ENCODE measurements at regions not wholly inside any gene's neighbourhood (a gene's known extent, or its start where the extent isn't known, plus 50 kb on each side); places are given as distances from the start of the nearest gene placed in this dataset.

DNA sequence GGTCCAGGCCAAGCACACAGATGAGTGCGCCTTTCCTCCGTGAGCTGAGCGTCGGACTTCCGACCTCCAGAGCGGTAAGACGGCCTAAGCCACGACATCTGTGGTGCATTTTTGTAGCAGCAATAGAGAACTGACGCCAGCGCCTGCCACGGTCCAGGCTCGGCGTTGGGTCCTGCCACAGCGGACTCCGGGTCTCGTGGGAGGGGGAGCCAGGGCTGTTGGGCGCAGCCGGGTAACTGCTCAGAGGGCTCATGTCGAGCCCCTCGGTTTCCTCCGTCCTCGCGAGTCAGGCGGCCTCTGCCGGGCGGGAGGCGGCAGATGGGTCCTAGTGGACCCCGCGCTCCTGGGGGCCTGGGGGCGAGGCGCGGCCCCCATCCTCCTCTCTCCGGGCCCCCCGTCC, 216.1 kb downstream of the QKI start:
- H3K4me1 ChIP-seq (ENCODE audit: control insufficient read depth, extremely low read depth, insufficient read depth, low read length), result no peaks in the 10 kb centered on the region
- no peak overlapping the region for H2AFZ ChIP-seq (ENCODE audit: control insufficient read depth, low read length)
- H3K79me2 ChIP-seq (ENCODE audit: control insufficient read depth, insufficient read depth, low read length), result no peaks in the 10 kb centered on the region
- no peak overlapping the region for H3K27ac ChIP-seq (ENCODE audit: control insufficient read depth, insufficient read depth, low read length)
- H3K4me3 ChIP-seq (ENCODE audit: control insufficient read depth in 2 of 3, extremely low read depth in 1 of 3, insufficient read depth in 2 of 3, low read depth in 1 of 3, low read length in 3 of 3), result no peak overlapping the region
- no peaks in the 10 kb centered on the region for H3K36me3 ChIP-seq (ENCODE audit: control insufficient read depth in 2 of 2, extremely low read depth in 1 of 2, insufficient read depth in 2 of 2, low read length in 2 of 2)
- H3K4me2 ChIP-seq (ENCODE audit: control insufficient read depth, extremely low read depth, insufficient read depth, low read depth, low read length), result no peak overlapping the region
- FAIRE-seq (no peak), DNase-seq (ENCODE audit: low read depth, low spot score) (no peak)
- no peaks in the 10 kb centered on the region for H3K27me3 ChIP-seq (ENCODE audit: control insufficient read depth, extremely low read depth, insufficient read depth, low read length)
- no peaks in the 10 kb centered on the region for H3K9me1 ChIP-seq (ENCODE audit: control insufficient read depth, extremely low read depth, insufficient read depth, low read length)
- H3K9me3 ChIP-seq (ENCODE audit: control insufficient read depth, low read depth, low read length), result peaks cover 4% of the 10 kb centered on the region
- H4K20me1 ChIP-seq (ENCODE audit: control insufficient read depth, extremely low read depth, insufficient read depth, low read length), result no peaks in the 10 kb centered on the region
- no peak overlapping the region for H3K9ac ChIP-seq (ENCODE audit: control insufficient read depth, extremely low read depth, insufficient read depth, low read length)
- dilution Hi-C loops (cut with MboI; ENCODE audit: extremely low pct_ligation_motif_present, low sequenced_read_pairs), result no loop called here
- TF ChIP-seq EZH2 (IDR thresholded peaks at IDR 0.05; ENCODE audit: low read length), result no peak
- TF ChIP-seq, protein P1, sequence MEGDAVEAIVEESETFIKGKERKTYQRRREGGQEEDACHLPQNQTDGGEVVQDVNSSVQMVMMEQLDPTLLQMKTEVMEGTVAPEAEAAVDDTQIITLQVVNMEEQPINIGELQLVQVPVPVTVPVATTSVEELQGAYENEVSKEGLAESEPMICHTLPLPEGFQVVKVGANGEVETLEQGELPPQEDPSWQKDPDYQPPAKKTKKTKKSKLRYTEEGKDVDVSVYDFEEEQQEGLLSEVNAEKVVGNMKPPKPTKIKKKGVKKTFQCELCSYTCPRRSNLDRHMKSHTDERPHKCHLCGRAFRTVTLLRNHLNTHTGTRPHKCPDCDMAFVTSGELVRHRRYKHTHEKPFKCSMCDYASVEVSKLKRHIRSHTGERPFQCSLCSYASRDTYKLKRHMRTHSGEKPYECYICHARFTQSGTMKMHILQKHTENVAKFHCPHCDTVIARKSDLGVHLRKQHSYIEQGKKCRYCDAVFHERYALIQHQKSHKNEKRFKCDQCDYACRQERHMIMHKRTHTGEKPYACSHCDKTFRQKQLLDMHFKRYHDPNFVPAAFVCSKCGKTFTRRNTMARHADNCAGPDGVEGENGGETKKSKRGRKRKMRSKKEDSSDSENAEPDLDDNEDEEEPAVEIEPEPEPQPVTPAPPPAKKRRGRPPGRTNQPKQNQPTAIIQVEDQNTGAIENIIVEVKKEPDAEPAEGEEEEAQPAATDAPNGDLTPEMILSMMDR (optimal IDR thresholded peaks at IDR 0.05 in 1 of 3, IDR thresholded peaks at IDR 0.05 in 1 of 3, conservative IDR thresholded peaks at IDR 0.05 in 1 of 3; ENCODE audit: extremely low read depth in 1 of 3, insufficient read depth in 2 of 3, low read length in 3 of 3), result no peak

- H3K4me1 ChIP-seq (ENCODE audit: control insufficient read depth, extremely low read depth, insufficient read depth, low read length), result no peaks in the 10 kb centered on the region
- H3K79me2 ChIP-seq (ENCODE audit: control insufficient read depth, insufficient read depth, low read length), result no peaks in the 10 kb centered on the region
- no peak overlapping the region for H3K27ac ChIP-seq (ENCODE audit: control insufficient read depth, insufficient read depth, low read length)
- no peaks in the 10 kb centered on the region for H3K27me3 ChIP-seq (ENCODE audit: control insufficient read depth, extremely low read depth, insufficient read depth, low read length)
- no peak overlapping the region for H2AFZ ChIP-seq (ENCODE audit: control insufficient read depth, low read length)
- H3K9me1 ChIP-seq (ENCODE audit: control insufficient read depth, extremely low read depth, insufficient read depth, low read length), result no peaks in the 10 kb centered on the region
- FAIRE-seq (no peak), DNase-seq (ENCODE audit: low read depth, low spot score) (no peak)
- dilution Hi-C loops (cut with MboI; ENCODE audit: extremely low pct_ligation_motif_present, low sequenced_read_pairs), result no loop called here
- H3K4me3 ChIP-seq (ENCODE audit: control insufficient read depth in 2 of 3, extremely low read depth in 1 of 3, insufficient read depth in 2 of 3, low read depth in 1 of 3, low read length in 3 of 3), result no peak overlapping the region
- no peaks in the 10 kb centered on the region for H4K20me1 ChIP-seq (ENCODE audit: control insufficient read depth, extremely low read depth, insufficient read depth, low read length)
- TF ChIP-seq EZH2 (IDR thresholded peaks at IDR 0.05; ENCODE audit: low read length), result no peak
- TF ChIP-seq, protein P1 (optimal IDR thresholded peaks at IDR 0.05 in 1 of 3, IDR thresholded peaks at IDR 0.05 in 1 of 3, conservative IDR thresholded peaks at IDR 0.05 in 1 of 3; ENCODE audit: extremely low read depth in 1 of 3, insufficient read depth in 2 of 3, low read length in 3 of 3), result no peak
- H3K9me3 ChIP-seq (ENCODE audit: control insufficient read depth, low read depth, low read length), result peaks cover 4% of the 10 kb centered on the region
- no peak overlapping the region for H3K9ac ChIP-seq (ENCODE audit: control insufficient read depth, extremely low read depth, insufficient read depth, low read length)
- no peak overlapping the region for H3K4me2 ChIP-seq (ENCODE audit: control insufficient read depth, extremely low read depth, insufficient read depth, low read depth, low read length)
- H3K36me3 ChIP-seq (ENCODE audit: control insufficient read depth in 2 of 2, extremely low read depth in 1 of 2, insufficient read depth in 2 of 2, low read length in 2 of 2), result no peaks in the 10 kb centered on the region
These were observed 215.6 kb downstream of the QKI start for GRCh38 chr6:163630096-163630495.

Small RNA genes in the stretch of these regions (small RNA-seq; reads per million reads assigned to genes)
- 0 reads per million in 3 experiments for gene RN7SL366P (ENCODE audit: insufficient read length in 3 of 3, low read depth in 3 of 3, low replicate concordance in 1 of 3)

All from keratinocyte (primary cell).